ENCODE measurements at regions not wholly inside any gene's neighbourhood (a gene's known extent, or its start where the extent isn't known, plus 50 kb on each side); places are given as distances from the start of the nearest gene placed in this dataset.

GRCh38 chr6:6892744-6893583, 214.8 kb upstream of the RREB1 start:
- H3K27ac ChIP-seq = no peak overlapping the region
- H3K9me3 ChIP-seq = no peaks in the 10 kb centered on the region
- WGBS, 2 donors = 46 to 59% methylated on average over 17 of the region's 17 CpGs
- DNase-seq = no peak
- H3K4me1 ChIP-seq = peaks cover 6% of the 10 kb centered on the region
- TF ChIP-seq POLR2A (IDR thresholded peaks at IDR 0.05) (no peak), CTCF (IDR thresholded peaks at IDR 0.05) (no peak)
- intact Hi-C loops (cut with DNase I) = no loop called here
- no peak overlapping the region for H3K4me3 ChIP-seq
- peak; percentile 14 for ATAC-seq
- H3K27me3 ChIP-seq = no peaks in the 10 kb centered on the region
- no peaks in the 10 kb centered on the region for H3K36me3 ChIP-seq (replicated peaks in 1 of 2; ENCODE audit: insufficient read depth in 1 of 2, low read depth in 2 of 2)

- no peak overlapping the region for H3K4me3 ChIP-seq
- H3K9me3 ChIP-seq = no peaks in the 10 kb centered on the region
- ATAC-seq (no peak), DNase-seq (no peak)
- H3K27me3 ChIP-seq = no peaks in the 10 kb centered on the region
- intact Hi-C loops (cut with DNase I) = no loop called here
- WGBS, 2 donors = 77 to 88% methylated on average over 19 of the region's 19 CpGs
- no peak overlapping the region for H3K27ac ChIP-seq
- no peaks in the 10 kb centered on the region for H3K36me3 ChIP-seq (replicated peaks in 1 of 2; ENCODE audit: insufficient read depth in 1 of 2, low read depth in 2 of 2)
- H3K4me1 ChIP-seq = peaks cover 6% of the 10 kb centered on the region
- no peak for TF ChIP-seq CTCF (IDR thresholded peaks at IDR 0.05)
- TF ChIP-seq POLR2A (IDR thresholded peaks at IDR 0.05) = no peak
Observed at GRCh38 chr6:6893701-6894100, 214.1 kb upstream of the RREB1 start.

GRCh38 chr6:6895929-6896328, 211.8 kb upstream of the RREB1 start:
- no peaks in the 10 kb centered on the region for H3K4me1 ChIP-seq
- H3K9me3 ChIP-seq = no peaks in the 10 kb centered on the region
- H3K27ac ChIP-seq = no peak overlapping the region
- TF ChIP-seq POLR2A (IDR thresholded peaks at IDR 0.05) (no peak), CTCF (IDR thresholded peaks at IDR 0.05) (no peak)
- intact Hi-C loops (cut with DNase I) = no loop called here
- H3K27me3 ChIP-seq = no peaks in the 10 kb centered on the region
- no peaks in the 10 kb centered on the region for H3K36me3 ChIP-seq (replicated peaks in 1 of 2; ENCODE audit: insufficient read depth in 1 of 2, low read depth in 2 of 2)
- DNase-seq (no peak), ATAC-seq (no peak)
- WGBS, 2 donors = 92 to 98% methylated on average over 3 of the region's 3 CpGs
- H3K4me3 ChIP-seq = no peak overlapping the region

- no peak for TF ChIP-seq CTCF (IDR thresholded peaks at IDR 0.05)
- no peak for TF ChIP-seq POLR2A (IDR thresholded peaks at IDR 0.05)
- intact Hi-C loops (cut with DNase I) = no loop called here
- Histone ChIP-seq H3K9me3 (no peaks in the 10 kb centered on the region), H3K4me3 (no peak overlapping the region), H3K27ac (no peak overlapping the region), H3K4me1 (no peaks in the 10 kb centered on the region), H3K27me3 (no peaks in the 10 kb centered on the region), H3K36me3 (replicated peaks in 1 of 2; ENCODE audit: insufficient read depth in 1 of 2, low read depth in 2 of 2) (no peaks in the 10 kb centered on the region)
- no peak for DNase-seq
- no peak for ATAC-seq
- 68 to 83% methylated on average over 3 of the region's 3 CpGs for WGBS, 2 donors
Observed at GRCh38 chr6:6897140-6897539, 210.6 kb upstream of the RREB1 start.

Measured in body of pancreas (tissue), 4 donors.